ENCODE measurements at regions not wholly inside any gene's neighbourhood (a gene's known extent, or its start where the extent isn't known, plus 50 kb on each side); places are given as distances from the start of the nearest gene placed in this dataset.

- TF ChIP-seq CTCF (optimal IDR thresholded peaks at IDR 0.05 in 1 of 3, IDR thresholded peaks at IDR 0.05 in 1 of 3, conservative IDR thresholded peaks at IDR 0.05 in 1 of 3; ENCODE audit: extremely low read depth in 1 of 3, insufficient read depth in 2 of 3, low read length in 3 of 3) (no peak), EZH2 (IDR thresholded peaks at IDR 0.05; ENCODE audit: low read length) (no peak)
- no peaks in the 10 kb centered on the region for H3K36me3 ChIP-seq (ENCODE audit: control insufficient read depth in 2 of 2, extremely low read depth in 1 of 2, insufficient read depth in 2 of 2, low read length in 2 of 2)
These were observed 721.0 kb upstream of the WWC1 start for GRCh38 chr5:167570431-167570830.

GRCh38 chr5:167571824-167572223, 719.6 kb upstream of the WWC1 start:
- Histone ChIP-seq H2AFZ (ENCODE audit: control insufficient read depth, low read length) (no peak overlapping the region), H3K27ac (ENCODE audit: control insufficient read depth, insufficient read depth, low read length) (no peak overlapping the region), H3K36me3 (ENCODE audit: control insufficient read depth in 2 of 2, extremely low read depth in 1 of 2, insufficient read depth in 2 of 2, low read length in 2 of 2) (no peaks in the 10 kb centered on the region), H3K9me1 (ENCODE audit: control insufficient read depth, extremely low read depth, insufficient read depth, low read length) (no peaks in the 10 kb centered on the region), H4K20me1 (ENCODE audit: control insufficient read depth, extremely low read depth, insufficient read depth, low read length) (no peaks in the 10 kb centered on the region), H3K4me3 (ENCODE audit: control insufficient read depth in 2 of 3, extremely low read depth in 1 of 3, insufficient read depth in 2 of 3, low read depth in 1 of 3, low read length in 3 of 3) (no peak overlapping the region), H3K27me3 (ENCODE audit: control insufficient read depth, extremely low read depth, insufficient read depth, low read length) (peaks cover 25% of the 10 kb centered on the region), H3K9me3 (ENCODE audit: control insufficient read depth, low read depth, low read length) (no peaks in the 10 kb centered on the region), H3K4me2 (ENCODE audit: control insufficient read depth, extremely low read depth, insufficient read depth, low read depth, low read length) (no peak overlapping the region), H3K4me1 (ENCODE audit: control insufficient read depth, extremely low read depth, insufficient read depth, low read length) (peaks cover 7% of the 10 kb centered on the region), H3K9ac (ENCODE audit: control insufficient read depth, extremely low read depth, insufficient read depth, low read length) (no peak overlapping the region), H3K79me2 (ENCODE audit: control insufficient read depth, insufficient read depth, low read length) (no peaks in the 10 kb centered on the region)
- DNase-seq (ENCODE audit: low read depth, low spot score), result no peak
- TF ChIP-seq EZH2 (IDR thresholded peaks at IDR 0.05; ENCODE audit: low read length) (no peak), CTCF (optimal IDR thresholded peaks at IDR 0.05 in 1 of 3, IDR thresholded peaks at IDR 0.05 in 1 of 3, conservative IDR thresholded peaks at IDR 0.05 in 1 of 3; ENCODE audit: extremely low read depth in 1 of 3, insufficient read depth in 2 of 3, low read length in 3 of 3) (no peak)
- dilution Hi-C loops (cut with MboI; ENCODE audit: extremely low pct_ligation_motif_present, low sequenced_read_pairs), result no loop called here
- no peak for FAIRE-seq

More at GRCh38 chr5:167570431-167570830, 721.0 kb upstream of the WWC1 start:
- no peaks in the 10 kb centered on the region for H3K9me1 ChIP-seq (ENCODE audit: control insufficient read depth, extremely low read depth, insufficient read depth, low read length)
- no peak overlapping the region for H2AFZ ChIP-seq (ENCODE audit: control insufficient read depth, low read length)
- dilution Hi-C loops (cut with MboI; ENCODE audit: extremely low pct_ligation_motif_present, low sequenced_read_pairs), result no loop called here
- H3K4me3 ChIP-seq (ENCODE audit: control insufficient read depth in 2 of 3, extremely low read depth in 1 of 3, insufficient read depth in 2 of 3, low read depth in 1 of 3, low read length in 3 of 3), result no peak overlapping the region
- no peak overlapping the region for H3K4me2 ChIP-seq (ENCODE audit: control insufficient read depth, extremely low read depth, insufficient read depth, low read depth, low read length)
- H3K27me3 ChIP-seq (ENCODE audit: control insufficient read depth, extremely low read depth, insufficient read depth, low read length), result peaks cover 21% of the 10 kb centered on the region
- H3K4me1 ChIP-seq (ENCODE audit: control insufficient read depth, extremely low read depth, insufficient read depth, low read length), result peaks cover 7% of the 10 kb centered on the region
- H4K20me1 ChIP-seq (ENCODE audit: control insufficient read depth, extremely low read depth, insufficient read depth, low read length), result no peaks in the 10 kb centered on the region
- H3K9ac ChIP-seq (ENCODE audit: control insufficient read depth, extremely low read depth, insufficient read depth, low read length), result no peak overlapping the region
- no peaks in the 10 kb centered on the region for H3K9me3 ChIP-seq (ENCODE audit: control insufficient read depth, low read depth, low read length)
- no peak for DNase-seq (ENCODE audit: low read depth, low spot score)
- FAIRE-seq, result no peak
- no peaks in the 10 kb centered on the region for H3K79me2 ChIP-seq (ENCODE audit: control insufficient read depth, insufficient read depth, low read length)
- H3K27ac ChIP-seq (ENCODE audit: control insufficient read depth, insufficient read depth, low read length), result no peak overlapping the region

Measured in keratinocyte (primary cell).